AG09319 (cell line): ENCODE measurements at regions not wholly inside any gene's neighbourhood (a gene's known extent, or its start where the extent isn't known, plus 50 kb on each side); places are given as distances from the start of the nearest gene placed in this dataset.

Source experiments
- DNase-seq: peaks from one replicate; pipeline ENCODE4 v3.0.0-alpha.2; 2010; ENCODE audit warnings: low read depth; ENCODE audit errors: extremely low read depth
- TF ChIP-seq, protein P1 (sequence below): IDR thresholded peaks from 2 replicates; pipeline ENCODE4 v1.5.1; 2011; ENCODE audit warnings: low read depth, mild to moderate bottlenecking, inconsistent platforms, low read length, moderate library complexity

DNA sequence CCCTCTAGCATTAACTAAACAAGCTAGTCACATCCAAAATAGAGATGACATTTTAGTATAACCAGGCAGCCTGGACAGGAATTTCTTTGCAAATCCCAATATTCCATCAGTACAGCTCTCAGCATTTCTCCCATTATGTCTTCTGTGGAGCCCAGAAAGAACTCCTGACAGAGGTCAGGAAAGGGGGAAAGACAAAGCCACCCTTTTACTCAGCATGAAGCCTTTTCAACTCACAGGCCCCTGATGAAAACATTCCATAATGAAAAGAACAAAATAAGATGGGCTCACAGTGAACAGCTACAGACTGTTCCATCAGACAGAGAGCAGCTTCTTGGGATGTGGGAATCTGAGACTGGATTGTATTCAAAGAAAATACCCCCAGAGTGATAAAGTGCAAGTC is 80.6 kb downstream of the TEX35 start:
- no peak for DNase-seq
- TF ChIP-seq, protein P1, sequence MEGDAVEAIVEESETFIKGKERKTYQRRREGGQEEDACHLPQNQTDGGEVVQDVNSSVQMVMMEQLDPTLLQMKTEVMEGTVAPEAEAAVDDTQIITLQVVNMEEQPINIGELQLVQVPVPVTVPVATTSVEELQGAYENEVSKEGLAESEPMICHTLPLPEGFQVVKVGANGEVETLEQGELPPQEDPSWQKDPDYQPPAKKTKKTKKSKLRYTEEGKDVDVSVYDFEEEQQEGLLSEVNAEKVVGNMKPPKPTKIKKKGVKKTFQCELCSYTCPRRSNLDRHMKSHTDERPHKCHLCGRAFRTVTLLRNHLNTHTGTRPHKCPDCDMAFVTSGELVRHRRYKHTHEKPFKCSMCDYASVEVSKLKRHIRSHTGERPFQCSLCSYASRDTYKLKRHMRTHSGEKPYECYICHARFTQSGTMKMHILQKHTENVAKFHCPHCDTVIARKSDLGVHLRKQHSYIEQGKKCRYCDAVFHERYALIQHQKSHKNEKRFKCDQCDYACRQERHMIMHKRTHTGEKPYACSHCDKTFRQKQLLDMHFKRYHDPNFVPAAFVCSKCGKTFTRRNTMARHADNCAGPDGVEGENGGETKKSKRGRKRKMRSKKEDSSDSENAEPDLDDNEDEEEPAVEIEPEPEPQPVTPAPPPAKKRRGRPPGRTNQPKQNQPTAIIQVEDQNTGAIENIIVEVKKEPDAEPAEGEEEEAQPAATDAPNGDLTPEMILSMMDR, result no peak

DNA sequence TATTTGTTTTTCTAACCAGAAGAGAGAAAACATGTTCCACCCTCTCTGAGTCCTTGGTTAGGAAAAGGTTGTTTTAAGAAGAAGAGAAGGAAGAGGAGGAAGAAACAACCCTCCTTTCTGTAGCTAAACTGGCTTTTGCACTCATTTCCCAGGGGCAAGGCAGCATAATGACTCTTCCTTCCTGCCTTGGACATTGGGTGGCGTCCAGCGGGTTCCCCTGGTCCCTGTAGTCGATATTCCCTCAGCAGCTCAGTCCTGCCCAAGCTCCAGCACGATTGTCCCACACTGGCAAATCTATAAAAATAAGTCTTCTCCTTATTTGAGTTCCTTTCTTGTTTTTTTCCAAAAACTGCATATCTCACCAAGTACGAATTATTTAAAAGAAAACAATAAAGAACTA is 81.2 kb downstream of the TEX35 start:
- no peak for DNase-seq
- TF ChIP-seq, protein P1, result no peak

DNA sequence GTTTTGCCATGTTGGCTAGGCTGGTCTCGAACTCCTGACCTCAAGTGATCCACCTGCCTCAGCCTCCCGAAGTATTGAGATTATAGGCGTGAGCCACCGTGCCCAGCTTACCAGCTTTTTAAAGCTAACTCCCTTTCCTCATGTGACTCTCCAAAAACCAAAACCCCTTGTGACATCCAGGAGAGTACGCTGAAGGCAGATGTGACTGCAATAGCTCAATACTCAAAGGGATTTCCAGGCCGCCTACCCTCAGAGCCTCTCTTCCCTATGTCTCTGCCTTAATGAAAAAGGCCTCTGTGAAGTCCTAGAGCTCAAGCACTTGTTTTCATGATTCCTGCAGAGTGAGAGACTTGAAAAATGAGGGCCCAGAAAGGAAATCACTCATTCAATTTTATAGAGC is 82.6 kb downstream of the TEX35 start:
- TF ChIP-seq, protein P1, result no peak

DNA sequence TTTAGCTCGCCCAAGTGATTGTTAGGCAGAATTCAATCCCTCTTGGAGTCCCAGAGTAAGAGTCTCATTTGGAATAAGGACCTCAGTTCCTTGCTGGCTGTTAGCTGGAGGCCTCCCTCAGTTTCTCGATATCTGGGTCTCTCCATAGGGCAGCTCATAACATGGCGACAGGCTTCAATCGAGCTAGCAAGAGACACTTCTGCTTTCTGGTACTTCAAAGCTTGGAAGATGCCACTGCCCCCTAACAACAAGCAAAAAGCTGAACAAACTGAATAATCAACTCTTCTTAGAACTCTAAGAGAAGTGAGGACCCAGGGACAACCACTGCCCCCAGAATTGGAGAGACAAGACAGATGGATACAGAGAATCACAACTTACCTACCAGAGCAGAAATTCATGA is 86.2 kb downstream of the TEX35 start:
- TF ChIP-seq, protein P1, result no peak
- no peak for DNase-seq

More for the DNA sequence above, 82.6 kb downstream of the TEX35 start:
- DNase-seq, result no peak

DNA sequence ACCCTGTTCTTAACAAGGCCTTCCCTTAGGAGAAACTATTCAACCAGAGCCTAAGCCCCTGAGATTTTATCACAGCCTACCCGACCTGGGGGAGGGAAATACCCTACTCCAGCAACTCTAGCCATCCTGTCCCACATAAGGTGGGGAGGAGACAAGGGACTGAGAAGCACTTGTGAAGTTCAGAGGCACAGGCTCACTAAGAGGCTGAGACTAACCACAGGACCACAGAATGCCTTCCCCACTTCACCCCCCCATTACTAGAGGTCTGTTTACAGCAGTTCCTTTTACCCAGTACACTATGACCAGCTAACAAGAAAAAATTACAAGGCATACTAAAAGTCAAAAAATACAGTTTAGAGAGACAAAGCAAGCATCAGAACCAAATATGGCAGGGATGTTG is 86.8 kb downstream of the TEX35 start:
- TF ChIP-seq, protein P1, result no peak
- no peak for DNase-seq

DNA sequence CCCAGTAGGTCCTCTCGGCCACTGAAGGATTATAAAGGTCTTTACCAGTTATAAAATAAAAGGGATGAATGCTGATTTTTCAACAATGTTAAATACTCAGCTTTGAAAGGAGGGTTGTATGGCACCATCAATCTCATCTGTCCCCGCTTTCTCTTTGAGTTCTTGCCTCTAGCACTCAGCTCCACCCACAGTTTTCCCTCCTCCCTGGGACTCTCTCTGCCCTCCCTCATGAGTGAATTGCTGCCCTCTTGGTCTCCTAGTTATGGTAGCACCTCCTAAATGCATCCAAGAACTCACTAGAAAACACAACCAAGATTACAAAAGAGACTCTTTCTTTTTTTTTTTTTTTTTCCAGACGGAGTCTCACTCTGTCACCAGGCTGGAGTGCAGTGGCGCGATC is 91.0 kb downstream of the TEX35 start:
- TF ChIP-seq, protein P1, result no peak
- DNase-seq, result no peak

DNA sequence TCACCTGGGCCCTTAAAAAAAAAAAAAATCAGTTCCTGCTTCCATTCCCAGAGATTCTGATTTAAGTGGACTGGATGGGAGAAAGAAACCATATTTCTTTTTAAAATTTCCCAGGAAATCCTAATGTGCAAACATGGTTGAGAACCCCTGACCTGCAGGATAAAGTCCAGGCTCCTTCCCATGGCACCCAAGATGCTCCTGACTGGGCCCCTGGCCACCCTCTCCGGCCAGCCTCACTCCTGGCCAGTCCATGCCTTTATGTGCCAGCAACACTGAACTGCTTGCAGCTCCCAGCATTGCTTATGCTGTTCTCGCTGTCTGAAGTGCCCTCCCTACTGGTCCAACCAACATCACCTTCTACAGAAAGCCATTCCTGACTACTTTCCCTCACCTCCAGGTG is 93.9 kb downstream of the TEX35 start:
- no peak for DNase-seq
- TF ChIP-seq, protein P1, result no peak
